ENCODE measurements at regions not wholly inside any gene's neighbourhood (a gene's known extent, or its start where the extent isn't known, plus 50 kb on each side); places are given as distances from the start of the nearest gene placed in this dataset.

GRCh38 chr10:7479861-7480598 is 69.2 kb upstream of the SFMBT2 start:
- DNase-seq: no peak

GRCh38 chr10:7478727-7479457 is 68.1 kb upstream of the SFMBT2 start:
- ATAC-seq: no peak
- 82 to 89% (median 83%) methylated on average over 4 of the region's 4 CpGs for WGBS, 4 donors
- DNase-seq: no peak
- Histone ChIP-seq H3K27ac (peak overlapping the region in 1 of 12 donors; percentile 37), H3K4me1 (peaks cover 0 to 60% (median 8%) of the 10 kb centered on the region in 12 donors), H3K9me3 (peaks cover 0 to 3% (median 0%) of the 10 kb centered on the region in 12 donors), H3K36me3 (no peaks in the 10 kb centered on the region), H3K27me3 (no peaks in the 10 kb centered on the region), H3K4me3 (no peak overlapping the region)
- intact Hi-C loops (cut with DNase I): no loop called here
- TF ChIP-seq CTCF (IDR thresholded peaks at IDR 0.05) (no peak), POLR2A (IDR thresholded peaks at IDR 0.05) (no peak)

More at GRCh38 chr10:7479861-7480598, 69.2 kb upstream of the SFMBT2 start:
- ATAC-seq: no peak
- intact Hi-C loops (cut with DNase I): no loop called here
- TF ChIP-seq CTCF (IDR thresholded peaks at IDR 0.05) (no peak), POLR2A (IDR thresholded peaks at IDR 0.05) (no peak)
- peak overlapping the region in 1 of 12 donors; percentile 81 for H3K27ac ChIP-seq
- no peaks in the 10 kb centered on the region for H3K36me3 ChIP-seq
- peaks cover 0 to 4% (median 0%) of the 10 kb centered on the region in 9 donors for H3K27me3 ChIP-seq
- WGBS, 4 donors: 90 to 94% (median 92%) methylated on average over 13 of the region's 13 CpGs
- peaks cover 0 to 3% (median 0%) of the 10 kb centered on the region in 12 donors for H3K9me3 ChIP-seq
- H3K4me1 ChIP-seq: peaks cover 0 to 68% (median 7%) of the 10 kb centered on the region in 12 donors
- no peak overlapping the region for H3K4me3 ChIP-seq

- no peak for ATAC-seq
- no peak for TF ChIP-seq CTCF (IDR thresholded peaks at IDR 0.05)
- no peak for TF ChIP-seq POLR2A (IDR thresholded peaks at IDR 0.05)
Measured at GRCh38 chr10:7477538-7478334, 66.9 kb upstream of the SFMBT2 start.

More at GRCh38 chr10:7477538-7478334, 66.9 kb upstream of the SFMBT2 start:
- Histone ChIP-seq H3K4me1 (peaks cover 0 to 49% (median 8%) of the 10 kb centered on the region in 12 donors), H3K4me3 (no peak overlapping the region), H3K9me3 (peaks cover 0 to 3% (median 0%) of the 10 kb centered on the region in 12 donors), H3K27ac (no peak overlapping the region), H3K27me3 (no peaks in the 10 kb centered on the region), H3K36me3 (no peaks in the 10 kb centered on the region)
- intact Hi-C loops (cut with DNase I): no loop called here
- DNase-seq: no peak
- WGBS, 4 donors: 93 to 97% (median 94%) methylated on average over 10 of the region's 10 CpGs

All from heart left ventricle (tissue), 16 donors.